Ishikawa (cell line): ENCODE measurements at regions not wholly inside any gene's neighbourhood (a gene's known extent, or its start where the extent isn't known, plus 50 kb on each side); places are given as distances from the start of the nearest gene placed in this dataset.

Source experiments
- CEBPB ChIP-seq: IDR thresholded peaks from 2 replicates; pipeline ENCODE4 v1.6.1; 2012
- CREB1 ChIP-seq: IDR thresholded peaks from 2 replicates; pipeline ENCODE4 v1.6.1; 2012; ENCODE audit warnings: low read depth
- EGR1 ChIP-seq: IDR thresholded peaks from 2 replicates; pipeline ENCODE4 v1.6.1; 2012
- EP300 ChIP-seq: IDR thresholded peaks from 2 replicates; pipeline ENCODE4 v1.6.1; 2012; ENCODE audit warnings: borderline replicate concordance
- FOXM1 ChIP-seq: IDR thresholded peaks from 2 replicates; pipeline ENCODE4 v1.6.1; 2012; ENCODE audit warnings: low read depth, borderline replicate concordance
- MAX ChIP-seq: IDR thresholded peaks from 2 replicates; pipeline ENCODE4 v1.6.1; 2012
- NFIC ChIP-seq: IDR thresholded peaks from 2 replicates; pipeline ENCODE4 v1.6.1; 2012
- RAD21 ChIP-seq: IDR thresholded peaks from 2 replicates; pipeline ENCODE4 v1.6.1; 2012; ENCODE audit warnings: low read depth
- REST ChIP-seq: IDR thresholded peaks from 2 replicates; pipeline ENCODE4 v1.6.1; 2012; ENCODE audit warnings: low read depth, mild to moderate bottlenecking
- TAF1 ChIP-seq: IDR thresholded peaks from 2 replicates; pipeline ENCODE4 v1.6.1; 2012; ENCODE audit warnings: low read depth, mild to moderate bottlenecking
- TCF12 ChIP-seq: IDR thresholded peaks from 2 replicates; pipeline ENCODE4 v1.6.1; 2012; ENCODE audit warnings: low read depth
- TEAD4 ChIP-seq: IDR thresholded peaks from 2 replicates; pipeline ENCODE4 v1.6.1; 2012
- USF1 ChIP-seq: IDR thresholded peaks from 2 replicates; pipeline ENCODE4 v1.6.1; 2012
- YY1 ChIP-seq: IDR thresholded peaks from 2 replicates; pipeline ENCODE4 v1.6.1; 2012; ENCODE audit warnings: low read depth
- ZBTB7A ChIP-seq: IDR thresholded peaks from 2 replicates; pipeline ENCODE4 v1.6.1; 2012; ENCODE audit warnings: low read depth

- TF ChIP-seq CEBPB: no peak
- no peak for TF ChIP-seq REST
- no peak for TF ChIP-seq EGR1
- no peak for TF ChIP-seq FOXM1
- TF ChIP-seq CREB1: no peak
- no peak for TF ChIP-seq MAX
- TF ChIP-seq TCF12: no peak
- TF ChIP-seq EP300: no peak
- TF ChIP-seq YY1: no peak
- TF ChIP-seq NFIC: no peak
- no peak for TF ChIP-seq USF1
- no peak for TF ChIP-seq TAF1
These were observed 52.7 kb upstream of the CRIM1 start for GRCh38 chr2:36302911-36303310.

GRCh38 chr2:36301843-36302242, 53.7 kb upstream of the CRIM1 start:
- TF ChIP-seq EGR1 (no peak), CEBPB (no peak), TCF12 (no peak), CREB1 (no peak), ZBTB7A (no peak), REST (no peak), TEAD4 (no peak), EP300 (no peak), MAX (no peak), NFIC (no peak), RAD21 (no peak), YY1 (no peak), FOXM1 (no peak), USF1 (no peak), TAF1 (no peak)

GRCh38 chr2:36300697-36301096, 54.9 kb upstream of the CRIM1 start:
- no peak for TF ChIP-seq MAX
- TF ChIP-seq YY1: no peak
- no peak for TF ChIP-seq TCF12
- TF ChIP-seq CREB1: no peak
- no peak for TF ChIP-seq REST
- no peak for TF ChIP-seq FOXM1
- no peak for TF ChIP-seq ZBTB7A
- TF ChIP-seq USF1: no peak
- TF ChIP-seq RAD21: no peak

GRCh38 chr2:36296798-36297197, 58.8 kb upstream of the CRIM1 start:
- TF ChIP-seq FOXM1: no peak
- TF ChIP-seq TAF1: no peak
- no peak for TF ChIP-seq CREB1
- TF ChIP-seq NFIC: no peak
- TF ChIP-seq ZBTB7A: no peak
- TF ChIP-seq EGR1: no peak
- TF ChIP-seq TEAD4: no peak
- no peak for TF ChIP-seq USF1
- no peak for TF ChIP-seq MAX
